ENCODE measurements at regions not wholly inside any gene's neighbourhood (a gene's known extent, or its start where the extent isn't known, plus 50 kb on each side); places are given as distances from the start of the nearest gene placed in this dataset.
"Not testable (repeated sequence)": the region's sequence is repeated elsewhere in the genome, so short reads cannot be mapped to it uniquely, and the experiment has no call there.

GRCh38 chr9:95729046-95729445 lies 146.4 kb upstream of the ERCC6L2 start:
- DNase-seq: no peak

DNA sequence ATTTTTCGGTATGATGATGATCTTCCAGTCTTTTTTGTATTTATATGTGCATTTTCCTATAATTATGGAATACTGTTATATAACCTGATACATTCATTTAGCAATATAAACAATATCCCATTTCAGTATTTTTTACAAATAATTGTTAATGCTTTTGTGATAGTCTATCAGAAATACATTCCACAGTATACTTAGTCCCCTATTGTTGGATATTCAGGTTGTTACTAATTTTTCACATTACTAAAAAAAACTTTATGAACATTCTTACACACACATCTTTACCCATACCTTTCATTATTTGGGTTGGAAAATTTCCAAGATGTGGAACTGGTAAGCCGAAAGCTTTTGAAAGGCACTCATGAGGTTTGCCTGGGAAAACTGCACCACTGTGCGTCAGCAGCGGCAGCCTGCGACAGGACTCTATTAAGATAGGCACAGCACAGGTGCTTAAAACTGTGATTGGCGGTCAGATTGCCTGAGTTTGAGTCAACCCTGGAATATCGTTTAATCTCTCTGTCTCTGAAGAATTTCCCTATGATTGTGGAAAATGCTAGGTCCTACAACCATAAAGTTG lies 147.5 kb upstream of the ERCC6L2 start:
- DNase-seq: no peak

- DNase-seq: peak; percentile 71
These were observed 148.7 kb upstream of the ERCC6L2 start for GRCh38 chr9:95726756-95727155.

- peak; percentile 32 for DNase-seq
These were observed 150.4 kb upstream of the ERCC6L2 start for GRCh38 chr9:95725045-95725444.

- peak; percentile 48 for DNase-seq
These were observed 151.1 kb upstream of the ERCC6L2 start for GRCh38 chr9:95724253-95724991.

DNA sequence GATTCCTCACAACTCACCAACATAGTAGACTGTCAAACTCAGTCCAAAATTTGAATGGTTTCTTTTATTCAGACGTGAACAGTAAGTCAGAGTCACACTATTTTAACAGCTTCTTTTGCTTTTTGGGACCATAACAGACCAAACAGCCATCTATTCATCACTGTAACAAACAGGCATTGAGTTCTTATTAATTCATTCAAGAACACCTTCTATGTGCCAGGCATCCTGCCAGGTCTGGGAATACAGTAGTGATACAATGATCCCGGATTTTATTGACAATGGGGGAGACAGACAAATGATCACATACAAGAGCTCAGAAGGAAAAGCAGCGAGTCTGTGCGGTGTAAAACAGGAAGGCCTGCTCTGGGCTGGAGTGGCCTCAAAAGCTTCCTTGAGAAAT lies 153.3 kb upstream of the ERCC6L2 start:
- DNase-seq: no peak

GRCh38 chr9:95721061-95721531 lies 154.4 kb upstream of the ERCC6L2 start:
- peak; percentile 9 for DNase-seq

- no peak for DNase-seq
These were observed 155.0 kb upstream of the ERCC6L2 start for GRCh38 chr9:95720496-95720895.

DNA sequence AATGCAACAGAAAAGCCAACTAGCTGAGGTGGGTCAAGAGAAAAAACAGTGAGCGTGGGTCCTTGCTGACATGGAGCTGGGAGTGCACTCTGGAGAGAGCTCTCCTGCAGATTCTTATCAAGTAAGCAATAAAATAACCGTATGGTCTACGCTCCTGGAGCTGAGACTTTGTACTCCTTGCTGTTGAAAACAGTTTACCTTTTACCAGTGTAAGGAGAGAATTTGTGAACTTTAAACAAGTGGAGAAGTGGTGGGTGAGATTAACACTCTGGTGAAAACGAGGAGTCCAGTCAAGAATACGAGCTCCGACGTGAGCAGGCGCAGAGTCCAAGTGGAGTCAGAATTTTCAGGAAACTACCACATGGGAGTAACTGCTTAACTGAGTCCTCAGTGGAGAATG lies 156.1 kb upstream of the ERCC6L2 start:
- no peak for DNase-seq

DNA sequence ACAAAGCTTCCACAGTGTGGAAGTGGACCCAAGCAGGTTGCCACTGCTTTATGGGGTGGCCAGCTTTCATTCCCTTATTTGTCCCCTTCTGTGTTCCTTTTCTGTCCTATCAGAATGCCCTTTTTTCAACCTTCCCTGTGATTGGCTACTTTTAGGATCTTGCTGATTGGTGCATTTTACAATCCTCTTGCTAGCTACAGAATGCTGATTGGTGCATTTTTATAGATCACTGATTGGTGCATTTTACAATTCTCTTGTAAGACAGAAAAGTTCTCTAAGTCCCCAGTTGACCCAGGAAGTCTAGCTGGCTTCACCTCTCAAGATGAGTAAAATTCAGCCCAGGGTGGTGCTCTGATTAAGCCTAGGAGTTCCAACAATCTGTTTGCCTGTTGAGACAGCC lies 157.2 kb upstream of the ERCC6L2 start:
- no peak for DNase-seq

- peak; percentile 83 for DNase-seq
These were observed 159.5 kb upstream of the ERCC6L2 start for GRCh38 chr9:95715868-95716435.

GRCh38 chr9:95710446-95710845 lies 165.0 kb upstream of the ERCC6L2 start:
- DNase-seq: no peak

- peak; percentile 96 for DNase-seq
These were observed 178.8 kb upstream of the ERCC6L2 start for GRCh38 chr9:95696701-95697100.

DNA sequence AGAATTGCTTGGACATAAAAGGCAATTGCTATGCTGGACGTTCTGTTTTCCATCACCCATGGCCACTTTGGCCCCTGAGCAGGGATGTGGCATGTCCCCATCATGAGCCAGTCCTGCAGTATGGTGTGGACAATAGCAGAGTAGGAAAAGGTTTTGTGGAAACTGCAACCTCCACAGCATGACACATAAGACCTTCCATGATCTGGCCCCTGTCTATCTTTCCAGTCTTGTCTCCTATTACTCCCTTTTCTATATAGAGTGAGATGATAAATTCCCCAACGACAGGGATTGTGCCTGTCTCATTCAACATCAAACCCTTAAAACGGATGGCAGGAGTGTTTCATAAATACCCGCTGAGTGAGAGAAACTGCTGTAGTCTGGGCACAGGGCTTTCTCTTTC lies 174.7 kb upstream of the PTCH1 start:
- DNase-seq: no peak

DNA sequence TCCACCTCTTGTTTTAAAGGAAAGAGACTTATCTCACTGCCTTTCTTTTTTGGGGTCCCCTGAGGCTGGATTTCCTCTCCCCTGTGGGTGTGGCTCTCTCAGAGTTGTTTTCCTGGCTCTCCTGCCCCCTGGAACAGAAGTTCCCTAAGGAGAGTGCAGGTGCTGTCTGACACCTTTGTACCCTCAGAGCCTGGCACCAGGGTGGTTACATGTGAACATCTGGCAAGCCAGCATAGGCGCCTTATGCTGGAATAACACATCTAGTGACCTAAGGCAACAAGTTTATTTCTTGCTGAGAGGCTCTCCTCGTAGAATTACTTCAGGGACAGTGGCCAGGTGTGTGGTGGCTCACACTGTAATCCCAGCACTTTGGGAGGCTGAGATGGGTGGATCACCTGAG lies 172.9 kb upstream of the PTCH1 start:
- peak; percentile 26 for DNase-seq

DNA sequence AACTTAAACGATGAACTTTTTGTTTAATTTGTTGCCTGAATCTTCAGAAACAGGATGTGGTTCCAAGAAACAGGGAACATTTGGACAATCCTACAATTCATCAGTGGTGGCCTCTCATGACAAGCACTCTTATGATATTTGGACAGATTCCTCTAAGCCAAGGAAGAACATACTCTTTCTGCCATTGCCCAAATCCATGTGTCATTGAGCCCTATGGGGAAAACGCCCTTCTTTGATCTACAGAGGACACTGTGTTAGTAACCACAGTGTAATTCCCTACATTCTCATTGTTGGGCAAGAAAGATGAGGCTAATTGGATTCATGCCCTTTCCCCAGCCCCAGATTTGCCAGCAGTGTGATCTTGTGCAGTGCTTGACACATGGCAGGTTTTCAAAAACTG lies 167.7 kb upstream of the PTCH1 start:
- DNase-seq: no peak

GRCh38 chr9:95680306-95680705 lies 163.5 kb upstream of the PTCH1 start:
- not testable (repeated sequence) for DNase-seq

- DNase-seq: no peak
These were observed 163.1 kb upstream of the PTCH1 start for GRCh38 chr9:95679874-95680273.

GRCh38 chr9:95678759-95679158 lies 162.0 kb upstream of the PTCH1 start:
- DNase-seq: no peak

DNA sequence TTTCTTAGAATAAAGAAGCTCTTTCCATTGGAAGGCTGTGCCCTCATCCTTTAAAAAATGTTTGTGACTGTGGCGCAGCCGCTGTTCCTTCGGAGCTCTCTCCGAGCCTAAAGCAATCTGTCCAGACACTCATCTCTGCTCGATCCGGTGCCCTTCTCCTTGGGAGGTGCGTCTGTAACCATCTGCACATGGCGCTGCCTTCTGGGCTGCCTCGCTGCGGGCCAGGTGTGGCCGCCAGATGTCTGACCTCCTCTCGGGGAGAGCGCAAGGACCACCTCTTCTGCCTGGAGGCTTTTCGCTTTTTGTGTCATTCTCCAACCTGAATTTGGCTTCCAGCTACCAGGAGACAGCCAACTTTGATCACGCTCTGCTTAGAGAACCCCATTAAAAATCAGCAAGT lies 153.4 kb upstream of the PTCH1 start:
- DNase-seq: no peak

DNA sequence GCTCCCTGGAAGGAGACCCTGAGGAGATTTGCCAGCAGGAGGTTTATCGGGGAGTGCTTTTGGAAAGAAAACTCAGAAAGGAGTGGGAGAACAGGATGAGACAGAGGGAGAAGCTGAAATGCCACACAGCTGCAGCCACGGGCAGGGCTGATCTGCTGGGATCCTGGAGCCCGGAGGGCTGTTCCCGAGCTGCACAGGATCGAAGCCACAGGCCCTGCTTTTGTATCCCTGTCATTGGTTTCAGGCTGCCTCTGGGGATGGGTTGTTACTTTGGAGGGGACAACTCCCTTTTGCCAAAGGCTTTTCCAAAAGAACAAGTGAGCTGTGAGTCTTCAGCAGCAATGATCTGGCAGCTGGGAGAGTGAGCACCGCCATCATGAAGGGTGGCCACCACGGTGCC lies 152.5 kb upstream of the PTCH1 start:
- DNase-seq: no peak

DNA sequence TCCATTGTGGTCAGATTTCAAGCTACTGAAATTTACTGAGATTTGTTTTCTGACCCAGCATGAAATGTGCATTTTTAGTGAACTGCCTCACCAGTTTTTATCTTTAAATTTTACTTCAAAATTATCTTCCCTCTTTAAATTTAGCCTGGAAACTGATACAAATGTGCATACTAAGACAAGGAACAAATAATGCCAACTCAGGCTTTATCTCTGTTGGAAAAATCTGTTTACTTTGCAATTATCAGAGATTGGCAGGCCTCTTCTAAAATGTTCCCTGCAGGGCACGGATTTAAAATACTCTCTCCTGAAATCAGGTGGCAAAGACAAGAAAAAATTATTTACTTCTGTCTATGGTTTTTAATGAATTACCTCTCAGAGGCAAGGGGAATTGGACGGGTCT lies 151.0 kb upstream of the PTCH1 start:
- DNase-seq: no peak

DNA sequence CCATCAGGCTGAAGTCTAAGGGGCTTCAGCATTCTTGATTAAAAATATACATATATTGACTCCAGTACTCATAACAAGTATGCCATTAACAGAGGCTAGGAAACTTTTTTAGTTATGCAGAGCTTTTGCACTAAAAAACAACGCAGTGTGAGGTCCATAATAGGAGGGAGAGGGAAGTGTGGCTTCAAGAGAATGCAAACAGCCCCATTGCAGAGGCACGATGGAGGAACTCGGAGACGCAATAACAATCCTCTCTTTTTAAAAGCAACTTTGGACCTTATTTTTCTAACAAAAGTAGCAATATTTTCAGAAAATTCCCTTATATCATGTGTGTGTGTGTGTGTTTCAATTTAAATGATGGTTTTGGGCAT lies 150.0 kb upstream of the PTCH1 start:
- DNase-seq: no peak

DNA sequence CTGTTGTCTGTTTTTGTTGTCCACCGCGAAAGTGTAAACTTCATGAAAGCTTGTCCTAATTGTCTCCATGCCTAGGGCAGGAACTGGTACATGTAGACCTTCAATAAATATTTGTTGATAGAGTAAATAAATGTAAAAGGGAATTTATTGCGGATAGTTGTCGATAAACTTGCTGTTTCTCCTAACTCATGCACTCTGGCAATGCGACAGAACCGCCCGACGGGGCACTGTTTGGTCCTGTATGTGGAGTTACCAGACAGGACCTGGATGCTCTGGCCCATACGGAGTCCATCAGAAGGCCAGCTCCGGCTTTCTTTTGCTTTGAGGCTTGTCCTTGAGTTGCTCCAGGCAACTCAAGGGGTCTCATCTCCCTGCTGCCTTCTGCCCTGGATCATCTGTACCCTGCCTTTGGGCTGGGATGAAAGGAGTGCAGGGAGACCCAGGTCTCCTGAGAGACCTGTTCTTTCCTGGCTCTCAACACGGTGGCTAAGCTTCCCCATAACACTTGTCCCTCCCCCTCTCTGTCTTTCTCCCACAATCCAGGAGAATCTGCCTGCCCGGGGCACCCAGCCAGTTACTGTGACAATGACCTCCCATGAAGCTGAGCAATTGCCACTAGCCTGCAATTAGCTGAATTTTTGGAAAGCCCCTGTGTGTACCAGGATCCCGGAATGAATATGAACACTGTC lies 149.5 kb upstream of the PTCH1 start:
- DNase-seq: no peak
